ENCODE measurements at regions not wholly inside any gene's neighbourhood (a gene's known extent, or its start where the extent isn't known, plus 50 kb on each side); places are given as distances from the start of the nearest gene placed in this dataset.

DNA sequence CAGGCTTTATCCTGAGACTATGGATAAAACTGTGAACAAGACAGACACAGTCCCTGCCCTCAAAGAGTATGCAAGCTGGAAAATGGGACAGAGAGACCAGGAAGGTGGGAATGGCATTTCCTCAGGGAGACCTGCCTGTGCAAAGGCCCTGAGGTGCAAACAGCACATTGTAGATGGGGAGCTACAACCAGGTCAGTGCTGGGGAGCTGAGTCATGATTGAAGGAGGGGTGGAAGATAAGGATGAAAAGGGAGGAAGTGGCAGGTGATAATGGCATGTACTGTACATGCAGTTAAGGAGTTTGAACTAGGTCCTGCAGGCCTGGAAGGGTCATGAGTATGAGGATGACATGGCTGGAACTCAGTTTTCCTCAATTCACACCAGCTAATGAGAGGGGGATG lies 75.5 kb upstream of the BOD1 start:
- no peak for DNase-seq

DNA sequence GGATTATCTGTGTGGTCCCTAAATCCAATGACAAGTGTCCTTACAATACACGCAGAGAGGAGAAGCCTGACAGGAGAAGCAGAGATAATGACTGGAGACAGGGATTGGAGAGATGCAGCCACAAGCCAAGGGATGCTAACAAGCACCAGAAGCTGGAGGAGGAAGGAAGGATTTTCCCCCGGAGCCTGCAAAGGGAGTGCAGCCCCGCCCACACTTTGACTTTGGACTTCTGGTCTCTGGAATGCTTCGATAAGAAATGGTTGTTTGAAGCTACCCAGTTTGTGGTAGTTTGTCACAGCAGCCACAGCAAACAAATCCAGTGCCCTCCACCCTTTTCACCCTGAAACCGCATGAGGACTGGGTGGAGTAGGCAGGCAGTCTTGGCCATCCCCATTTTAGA lies 77.2 kb upstream of the BOD1 start:
- no peak for DNase-seq

DNA sequence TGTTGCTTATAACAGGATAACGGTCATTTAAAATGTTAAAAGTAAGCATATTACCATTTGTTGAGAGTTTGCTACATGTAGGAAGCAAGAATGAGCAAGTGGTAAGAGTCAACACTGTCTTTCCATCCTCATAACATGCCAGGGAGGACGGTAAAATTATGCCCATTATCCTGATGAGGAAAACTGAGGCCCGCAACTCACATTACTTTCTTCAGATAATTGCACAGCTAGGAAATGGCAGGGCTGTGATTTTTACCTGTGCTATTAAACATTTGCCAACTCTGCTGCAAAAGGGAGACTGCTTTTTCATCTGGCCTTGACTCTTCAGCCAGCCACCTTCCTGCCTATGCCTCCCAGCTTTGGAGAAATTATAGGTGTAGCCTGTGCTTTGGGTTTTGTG lies 79.8 kb upstream of the BOD1 start:
- no peak for DNase-seq

DNA sequence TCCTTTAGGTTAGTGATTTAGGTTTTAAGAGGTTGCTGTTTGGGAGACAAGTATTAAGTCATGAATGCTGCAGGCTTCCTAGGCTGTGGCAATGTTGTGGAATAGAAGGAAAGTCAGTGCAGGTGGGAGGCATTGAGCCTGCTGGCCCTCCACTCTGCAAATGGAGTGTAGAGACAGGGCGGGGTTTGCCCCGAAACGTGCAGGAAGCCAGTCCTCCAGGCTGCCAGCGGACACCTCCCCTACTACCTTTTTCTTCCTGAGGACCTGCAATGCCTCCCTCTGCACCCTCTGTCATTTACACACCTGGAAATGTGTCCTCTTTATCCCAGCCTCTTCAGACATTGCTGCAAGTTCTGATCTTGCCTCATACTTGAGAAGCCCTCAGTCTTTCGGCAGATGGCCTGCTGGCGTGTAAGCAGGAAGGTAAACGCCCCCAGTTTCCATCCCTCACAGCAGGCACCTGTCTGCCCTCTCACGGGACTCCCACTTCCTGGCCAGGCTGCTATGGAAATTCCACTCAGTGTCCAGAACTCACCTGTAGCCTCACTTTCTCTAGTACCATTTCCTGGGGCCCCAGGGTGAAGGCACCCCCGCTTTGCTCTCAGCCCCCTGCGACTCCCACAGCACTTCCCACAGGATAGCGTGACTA lies 81.6 kb upstream of the BOD1 start:
- DNase-seq: no peak

DNA sequence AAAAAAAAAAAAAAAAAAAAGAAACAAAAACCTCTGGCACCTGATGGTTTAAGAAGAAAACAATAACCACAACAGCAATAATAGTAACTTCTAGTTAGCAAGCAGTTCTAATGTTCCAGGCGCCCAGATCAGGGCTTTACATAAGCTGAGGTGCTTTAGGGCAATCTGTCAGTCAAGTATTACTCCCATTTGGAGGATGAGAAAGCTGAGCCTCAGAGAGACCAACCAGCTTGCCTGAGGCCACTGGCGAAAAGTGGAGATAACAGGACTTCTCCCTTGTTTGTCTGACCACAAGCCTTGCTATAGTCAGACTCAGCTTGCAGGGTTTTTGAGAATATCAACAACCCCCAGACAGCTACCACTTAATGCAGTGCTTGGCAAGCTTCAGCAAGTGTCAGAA lies 83.5 kb upstream of the BOD1 start:
- DNase-seq: no peak

DNA sequence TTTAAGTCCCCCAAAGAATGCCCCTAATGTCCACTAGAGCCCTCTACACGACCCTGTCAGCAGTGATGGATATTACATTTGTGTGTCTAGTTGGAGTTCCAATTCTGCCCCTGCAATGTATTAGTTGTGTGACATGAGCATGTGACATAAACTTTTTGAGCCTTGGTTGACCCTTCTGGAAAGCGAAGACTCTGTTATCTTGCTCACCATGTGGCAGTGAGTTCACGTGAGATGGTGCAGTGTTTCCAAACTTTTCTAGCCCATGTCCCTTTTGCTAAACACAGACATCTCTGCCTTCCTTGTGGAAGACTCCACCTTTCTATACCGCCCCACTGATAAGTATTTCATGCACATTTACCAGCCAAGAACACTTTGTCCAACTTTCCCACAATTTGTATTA lies 87.0 kb upstream of the BOD1 start:
- DNase-seq: no peak

DNA sequence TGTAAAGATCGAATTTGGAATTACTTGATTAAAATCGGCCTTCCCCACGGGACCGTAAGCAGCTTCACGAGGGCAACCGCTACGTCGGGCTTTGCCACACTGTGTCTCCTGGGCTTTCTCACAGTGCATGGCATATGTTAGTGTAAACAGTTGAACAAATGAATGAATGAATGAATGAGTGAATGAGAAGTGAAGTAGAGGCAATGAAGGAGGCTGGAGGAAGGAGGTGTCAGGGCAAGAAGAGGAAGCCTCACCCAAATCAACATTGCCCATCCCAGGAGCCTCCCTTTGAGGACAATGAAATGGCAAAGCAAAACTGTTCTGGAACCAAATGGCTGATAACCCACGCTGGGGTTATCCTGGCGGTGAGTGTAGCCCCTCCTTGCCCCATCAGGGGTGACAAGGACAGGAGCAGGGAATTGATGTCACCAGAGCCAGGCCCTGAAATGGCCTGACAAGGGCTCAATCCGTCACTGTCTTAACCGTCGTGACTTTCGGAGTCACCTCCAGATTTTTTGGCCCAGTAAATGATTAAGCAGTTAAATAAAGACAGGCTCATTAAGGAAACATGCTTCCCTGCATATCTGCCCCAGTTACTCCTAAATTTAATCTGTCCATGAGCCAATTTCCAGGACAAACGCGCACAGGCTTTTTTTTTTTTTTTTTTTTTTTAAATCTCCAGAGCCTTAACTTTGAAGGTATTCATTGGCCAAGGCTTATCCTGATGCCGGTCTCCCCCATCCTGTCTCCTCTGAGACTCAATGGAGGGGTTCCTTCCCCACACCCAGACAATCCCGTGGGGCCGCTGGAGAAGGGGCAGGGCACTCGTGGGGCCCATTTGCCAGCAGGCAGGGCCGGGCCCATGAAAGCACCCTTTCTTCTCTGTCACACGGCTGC lies 88.4 kb upstream of the BOD1 start:
- DNase-seq: no peak

DNA sequence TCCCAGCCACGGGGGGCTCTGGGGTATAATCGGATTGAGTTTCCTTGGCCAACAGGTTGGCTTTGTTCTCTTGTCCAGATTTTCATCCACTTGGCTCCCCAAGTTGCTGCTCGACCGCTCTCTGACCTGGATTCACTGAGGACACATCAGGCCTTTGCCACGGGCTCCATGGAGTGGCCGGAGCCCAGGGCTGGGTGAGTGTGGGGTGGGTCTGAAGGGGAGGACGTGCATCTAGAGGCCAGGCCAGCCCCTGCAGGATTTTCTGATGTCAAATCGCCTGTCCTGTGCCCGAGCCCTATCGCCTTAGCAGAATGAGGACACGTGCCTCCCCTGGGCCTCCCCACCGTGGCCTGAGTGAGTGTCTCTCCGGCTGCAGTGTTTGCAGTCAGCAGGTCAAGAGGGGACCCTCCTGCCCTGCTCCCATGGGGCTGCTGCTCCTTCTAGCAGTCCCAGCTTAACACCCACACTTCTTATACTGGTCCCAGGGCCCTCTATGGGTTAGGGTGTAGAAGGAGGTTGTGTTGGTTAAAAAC lies 89.1 kb upstream of the BOD1 start:
- DNase-seq: no peak

DNA sequence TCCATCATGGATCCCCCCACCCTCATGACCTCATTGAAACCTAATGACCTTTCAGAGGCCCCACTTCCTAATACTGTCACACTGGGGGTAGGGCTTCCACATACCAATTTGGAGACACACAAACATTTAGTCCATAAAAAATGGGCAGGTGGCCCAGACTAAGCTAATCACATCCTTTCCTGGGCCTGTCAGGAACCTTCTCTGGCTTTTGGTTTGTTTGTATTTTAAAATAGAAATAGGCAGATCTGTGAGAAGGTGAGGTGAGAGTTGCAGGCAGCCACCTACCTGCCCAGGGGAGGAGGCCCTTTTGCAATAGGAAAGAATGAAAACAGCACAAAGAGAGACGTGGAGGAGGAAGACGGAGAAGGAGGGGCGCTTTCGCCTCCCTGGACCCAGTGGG lies 90.2 kb upstream of the BOD1 start:
- DNase-seq: no peak

DNA sequence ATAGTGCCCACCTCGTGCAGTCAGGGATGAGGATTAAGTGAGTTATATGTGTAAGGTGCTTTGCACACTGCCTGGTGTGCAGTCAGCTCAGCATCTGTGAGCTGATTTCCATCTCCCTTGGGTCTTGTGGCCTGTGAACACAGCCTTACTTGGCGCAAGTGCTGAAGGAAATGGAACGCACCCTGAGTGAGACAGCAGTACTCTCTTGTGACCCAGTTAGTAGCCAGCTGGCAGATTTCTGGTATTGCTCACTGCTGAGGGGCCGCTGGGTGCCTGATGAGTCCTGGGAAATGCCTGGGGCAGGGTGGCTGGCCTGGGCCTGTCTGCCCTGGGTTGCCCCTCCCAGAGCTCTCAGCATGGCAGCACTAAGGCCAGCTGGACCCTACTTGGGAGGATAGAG lies 90.9 kb upstream of the BOD1 start:
- no peak for DNase-seq

DNA sequence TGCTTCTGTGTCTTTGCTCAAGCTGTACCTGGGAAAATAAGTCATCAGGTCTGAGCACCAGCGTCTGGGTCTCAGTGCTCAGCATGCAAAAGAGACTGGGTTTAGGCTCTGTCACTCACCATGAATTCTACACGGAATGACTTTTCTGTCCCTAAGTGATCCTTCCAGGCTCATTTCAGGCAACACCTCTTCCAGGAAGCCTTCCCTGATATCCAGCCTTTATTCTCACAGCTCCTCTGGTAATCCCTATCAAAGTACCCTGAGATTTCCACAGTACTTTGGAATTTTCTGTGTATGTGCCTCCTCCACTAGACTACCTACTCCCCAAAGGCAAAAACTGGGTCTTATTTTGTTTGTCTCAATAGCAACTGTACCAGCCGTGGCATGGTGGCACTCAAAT lies 92.7 kb upstream of the BOD1 start:
- DNase-seq: no peak

DNA sequence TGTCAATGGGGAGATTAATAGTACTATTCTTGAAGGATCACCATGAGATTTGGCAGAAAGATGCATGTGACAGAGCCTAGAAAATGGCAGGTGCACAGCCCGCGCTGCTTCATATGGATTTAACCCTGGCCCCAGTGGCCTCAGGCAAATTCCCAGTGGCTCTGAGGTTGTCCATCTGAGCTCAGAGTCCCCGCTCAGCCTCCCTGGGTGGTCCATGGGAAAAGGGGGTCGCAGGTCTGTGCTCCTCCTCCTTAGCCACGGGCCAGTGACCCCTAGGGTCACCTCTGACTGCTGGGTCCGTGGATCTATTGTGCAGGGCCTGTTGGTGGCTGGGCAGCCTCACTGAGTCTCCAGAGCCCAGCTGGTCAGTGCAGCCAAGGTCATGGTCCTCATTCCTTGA lies 93.3 kb upstream of the BOD1 start:
- DNase-seq: no peak

DNA sequence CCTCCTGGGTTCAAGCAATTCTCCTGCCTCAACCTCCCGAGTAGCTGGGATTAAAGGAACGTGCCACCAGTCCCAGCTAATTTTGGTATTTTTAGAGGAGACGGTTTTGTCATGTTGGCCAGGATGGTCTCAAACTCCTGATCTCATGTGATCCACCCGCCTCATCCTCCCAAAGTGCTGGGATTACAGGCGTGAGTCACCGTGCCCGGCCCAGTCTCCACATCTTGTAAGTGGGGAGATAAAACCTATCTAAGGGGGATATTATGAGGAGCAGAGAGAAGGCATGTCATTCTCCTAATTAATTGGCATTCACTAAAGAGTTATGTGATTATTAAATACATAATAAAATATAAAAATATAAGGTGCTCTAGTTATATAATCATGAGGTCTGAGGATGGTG lies 94.1 kb upstream of the BOD1 start:
- no peak for DNase-seq

DNA sequence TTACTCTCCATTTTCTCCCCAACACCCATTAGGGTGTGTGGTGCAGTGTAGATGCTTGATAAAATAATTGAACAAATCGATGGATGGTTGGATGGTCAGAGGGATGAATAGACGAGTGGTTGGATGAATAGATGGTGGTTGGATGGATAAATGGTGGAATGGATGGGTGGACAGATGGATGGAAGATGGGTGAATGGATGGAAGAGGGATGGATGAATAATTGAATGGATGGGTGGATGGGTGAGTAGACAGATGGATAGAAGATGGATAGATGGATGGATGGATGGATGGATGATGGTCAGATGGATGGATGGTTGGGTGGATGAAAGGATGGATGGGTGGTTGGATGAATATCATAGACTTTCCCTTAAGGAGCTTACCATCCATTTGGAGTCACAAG lies 95.0 kb upstream of the BOD1 start:
- DNase-seq: no peak

DNA sequence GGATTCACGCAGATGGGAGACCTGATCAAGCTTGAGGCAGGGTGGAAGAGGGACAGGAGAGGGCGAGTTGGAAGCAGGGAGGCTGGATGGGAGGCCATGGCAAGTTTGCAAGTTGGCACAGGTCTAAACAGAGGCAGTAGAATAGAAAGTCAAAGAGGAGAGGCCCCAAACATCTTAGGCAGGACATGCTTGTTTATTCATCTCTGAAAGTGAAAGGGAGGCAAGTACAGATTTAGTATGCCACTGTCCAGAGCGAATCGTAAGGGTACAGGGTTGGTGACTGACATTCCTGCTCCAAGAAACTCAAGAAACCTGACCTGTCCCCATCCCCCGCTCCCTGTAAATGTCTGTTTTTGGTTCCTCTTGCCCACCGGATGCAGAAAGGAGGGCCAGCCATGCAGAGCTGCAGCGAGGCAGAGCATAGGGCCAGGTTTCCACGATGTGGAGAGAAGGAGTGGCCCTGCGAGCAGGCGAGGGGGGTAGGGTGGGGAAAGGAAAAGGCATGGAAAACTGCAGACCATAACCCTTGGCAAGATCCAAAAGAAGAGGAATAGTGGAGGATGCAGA lies 96.2 kb upstream of the BOD1 start:
- DNase-seq: no peak

DNA sequence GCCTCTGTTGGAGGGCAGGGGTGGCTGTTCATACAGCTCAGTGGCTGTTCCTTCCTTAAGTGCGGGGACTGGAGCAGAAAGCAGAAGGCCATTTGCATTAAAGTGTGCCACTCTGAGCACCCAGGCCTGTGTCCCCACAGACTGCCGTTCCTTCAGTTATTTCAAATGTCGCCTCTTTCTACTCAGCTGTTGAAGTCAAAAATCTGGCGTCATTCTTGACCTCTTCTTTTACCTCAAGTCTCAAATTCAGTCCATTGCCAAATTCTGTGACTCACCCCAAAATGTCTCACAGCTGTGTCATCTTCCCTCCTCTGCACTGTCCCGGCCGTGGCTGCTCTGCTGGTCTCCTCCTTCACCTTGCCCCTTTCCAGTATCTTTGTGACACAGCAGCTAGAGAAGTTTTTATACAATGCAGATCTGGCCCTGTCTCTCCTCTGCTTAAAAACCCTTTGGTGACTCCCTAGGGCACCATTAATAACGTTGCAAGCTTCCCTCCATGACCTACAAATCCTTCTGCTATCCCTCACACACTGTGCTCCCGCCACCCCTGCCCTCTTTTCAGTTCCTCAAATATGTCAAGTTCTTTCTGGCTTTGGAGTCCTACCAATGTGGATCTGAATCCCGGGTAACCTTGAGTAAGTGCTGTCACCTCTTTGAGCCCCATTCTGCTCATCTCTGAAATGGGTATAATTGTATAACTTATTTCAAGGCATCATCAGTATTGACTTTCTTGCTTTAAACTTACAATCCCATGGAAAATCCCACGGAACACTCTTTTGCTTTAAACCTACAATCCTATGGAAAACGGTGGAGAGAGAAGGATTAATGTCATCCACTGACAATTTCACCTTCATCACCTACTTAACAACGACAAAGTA lies 98.3 kb upstream of the BOD1 start:
- no peak for DNase-seq

DNA sequence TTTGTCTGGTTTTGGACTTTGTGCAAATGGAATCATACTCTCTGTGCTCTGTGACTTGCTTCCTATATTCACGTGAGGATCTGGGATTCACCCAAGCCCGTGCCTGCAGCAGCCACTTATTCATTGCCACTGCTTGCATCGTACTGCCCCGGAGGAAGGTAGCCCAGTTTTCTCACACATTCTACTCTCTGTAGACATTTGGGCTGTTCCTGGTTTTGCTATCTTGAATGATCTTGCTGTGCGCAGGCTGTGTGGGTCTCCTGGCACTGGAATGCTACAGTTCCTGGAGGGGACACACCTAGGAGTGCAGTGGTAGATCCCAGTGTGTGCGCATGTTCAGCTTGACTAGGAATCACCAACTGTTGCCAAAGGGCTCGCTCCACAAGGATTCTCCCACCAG lies 99.2 kb upstream of the BOD1 start:
- no peak for DNase-seq

DNA sequence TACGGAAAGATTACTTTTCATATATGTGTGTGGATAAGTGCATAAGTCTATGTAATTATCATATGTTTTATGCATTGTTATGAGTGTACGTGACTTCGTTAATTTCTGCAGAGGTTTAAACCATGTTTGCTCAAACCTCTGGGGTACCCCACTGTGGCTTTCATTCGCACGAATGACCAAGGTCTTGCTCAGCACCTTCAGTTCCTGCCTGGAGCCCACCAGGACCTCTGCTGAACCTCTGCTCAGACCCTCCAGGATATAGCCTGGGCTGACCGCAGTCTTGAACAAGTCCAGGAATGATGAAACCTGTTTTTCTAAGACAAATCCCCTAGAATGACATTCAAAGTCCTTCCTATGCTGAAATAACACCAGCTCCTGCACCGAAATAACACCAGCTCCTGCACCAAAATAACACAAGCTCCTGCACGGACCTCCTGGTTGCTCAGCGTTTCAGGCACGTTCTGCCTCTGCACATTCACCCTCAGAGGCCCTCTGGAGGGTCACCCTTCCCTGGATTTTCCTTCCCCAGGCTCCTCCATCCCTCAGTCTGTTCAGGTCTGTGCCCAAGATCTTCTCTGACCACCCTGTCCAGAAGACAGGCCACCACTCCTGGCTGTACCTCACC lies 99.7 kb upstream of the BOD1 start:
- no peak for DNase-seq

DNA sequence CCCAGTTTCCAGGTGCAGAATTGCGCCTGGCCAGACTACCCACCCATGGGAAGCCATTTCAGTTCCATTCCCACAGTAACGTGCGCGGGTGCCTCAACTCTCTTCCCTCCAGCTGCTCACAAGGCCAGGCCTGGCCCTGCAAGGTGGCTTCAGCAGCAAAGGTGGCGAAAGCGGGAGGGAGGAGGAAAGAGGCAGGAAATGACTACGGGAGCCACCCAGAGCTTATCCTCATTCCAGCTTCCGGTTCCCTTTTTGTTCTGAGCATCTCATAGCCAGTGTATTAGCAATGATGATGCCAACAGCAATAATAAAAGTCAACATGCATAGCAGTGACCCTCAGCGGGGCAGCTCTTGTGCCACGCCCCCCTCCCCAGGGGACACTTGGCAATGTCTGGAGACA lies 101.5 kb upstream of the BOD1 start:
- no peak for DNase-seq

DNA sequence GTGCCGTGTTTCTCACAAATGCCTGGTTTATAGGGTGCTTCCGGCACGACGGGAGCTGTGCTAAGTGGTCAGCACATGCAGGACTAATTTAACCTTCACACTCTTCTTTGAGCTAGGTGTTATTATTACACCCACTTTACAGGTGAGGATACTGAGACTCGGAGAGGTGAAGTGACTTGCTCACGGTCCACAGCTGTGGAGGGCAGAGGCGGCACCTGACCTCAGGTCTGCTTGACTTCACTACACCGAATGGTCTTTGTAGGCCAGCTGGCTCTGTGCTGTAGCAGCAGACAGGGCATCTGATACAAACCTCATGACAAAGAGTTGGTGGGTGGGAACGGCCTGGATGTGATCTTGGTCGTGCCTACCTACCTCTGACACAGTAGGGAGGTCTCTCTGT lies 102.0 kb upstream of the BOD1 start:
- no peak for DNase-seq

DNA sequence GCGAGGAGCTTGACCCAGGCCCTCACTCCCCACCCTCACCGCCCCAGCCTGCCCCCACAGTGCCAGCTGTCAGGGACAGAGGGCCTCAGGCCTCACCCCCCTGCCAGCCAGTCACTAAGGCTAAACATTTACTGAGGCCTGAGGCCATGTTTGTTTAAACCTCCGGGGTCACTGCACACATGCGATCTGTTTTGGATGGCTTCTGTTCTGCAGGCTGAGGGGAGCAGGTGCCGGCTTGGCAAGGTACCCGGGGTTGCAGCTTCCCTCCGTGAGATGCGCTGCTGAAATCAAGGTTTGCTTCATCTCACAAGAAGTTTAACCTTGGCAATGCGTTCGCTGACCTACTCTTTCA lies 103.3 kb upstream of the BOD1 start:
- DNase-seq: no peak

DNA sequence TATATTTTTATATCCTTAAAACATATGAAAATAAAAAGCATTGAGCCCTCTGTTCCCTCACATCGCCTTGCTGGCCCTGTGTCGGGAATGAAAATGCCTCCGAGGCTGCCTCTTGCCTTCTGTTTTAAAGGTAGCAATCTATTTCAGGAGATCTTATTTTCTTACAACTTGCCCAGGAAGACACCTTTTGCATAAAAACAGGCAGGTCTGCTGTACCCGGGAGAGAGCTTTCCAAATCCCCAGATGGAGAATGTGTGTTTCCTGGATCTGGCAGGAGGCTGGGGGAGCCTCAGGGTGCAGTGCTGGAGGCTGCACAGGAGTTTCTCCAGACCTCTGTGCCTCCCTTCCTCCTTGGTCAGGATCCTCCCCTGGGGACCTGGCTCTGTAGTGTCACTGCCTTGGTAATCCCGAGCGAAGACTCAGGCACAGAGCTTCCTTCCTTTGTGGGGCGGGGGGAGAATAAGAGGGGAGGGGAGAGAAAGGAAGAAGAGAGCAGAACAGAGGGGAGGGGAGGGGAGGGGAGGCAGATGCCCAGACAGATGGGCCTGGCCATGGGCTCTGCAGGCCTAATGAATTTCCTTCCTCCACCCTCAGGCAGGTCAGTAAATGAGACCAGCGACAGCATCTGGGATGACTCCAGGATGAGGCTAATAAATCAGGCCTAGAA lies 104.0 kb upstream of the BOD1 start:
- DNase-seq: no peak

All from activated T-cell treated with anti-CD3 and anti-CD28 coated beads, Interleukin-2, amount 50 U/mL, for 48 hours (primary cell).